Frontal cortex (tissue), 3 donors: ENCODE measurements at regions not wholly inside any gene's neighbourhood (a gene's known extent, or its start where the extent isn't known, plus 50 kb on each side); places are given as distances from the start of the nearest gene placed in this dataset.

Experiments
- DNase-seq, 2 donors: peaks; one replicate each; pipeline ENCODE4 v3.0.0; 2012; ENCODE audit warnings: low spot score in 2 of 2
- FAIRE-seq: peaks from 2 replicates; lab custom pipeline; 2012; peaks lifted over from hg19 to GRCh38; lab: Jason Lieb, UNC
- donor health status: control.
- donor health status: control.
- donor health status: control.

DNA sequence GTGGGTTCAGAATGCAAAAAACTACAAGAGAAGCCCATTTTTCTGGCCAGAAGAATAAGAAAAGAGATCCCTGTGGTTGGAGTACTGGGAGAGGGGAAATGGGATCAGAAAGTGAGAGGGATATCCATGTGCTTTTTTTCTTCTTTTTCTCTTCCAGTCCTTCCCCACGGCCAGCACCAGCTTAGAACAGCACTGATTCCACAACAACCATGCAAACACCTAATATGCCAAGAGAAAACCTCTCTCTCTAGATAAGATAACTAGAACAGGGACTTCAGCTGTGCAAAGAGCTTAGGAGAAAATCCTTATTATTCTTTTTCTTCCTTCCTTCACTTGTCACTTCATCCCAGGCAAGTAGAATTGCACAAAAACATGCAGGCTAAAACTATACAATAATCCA lies 83.5 kb downstream of the ELAPOR2 start:
- no peak for FAIRE-seq
- DNase-seq, result no peak

DNA sequence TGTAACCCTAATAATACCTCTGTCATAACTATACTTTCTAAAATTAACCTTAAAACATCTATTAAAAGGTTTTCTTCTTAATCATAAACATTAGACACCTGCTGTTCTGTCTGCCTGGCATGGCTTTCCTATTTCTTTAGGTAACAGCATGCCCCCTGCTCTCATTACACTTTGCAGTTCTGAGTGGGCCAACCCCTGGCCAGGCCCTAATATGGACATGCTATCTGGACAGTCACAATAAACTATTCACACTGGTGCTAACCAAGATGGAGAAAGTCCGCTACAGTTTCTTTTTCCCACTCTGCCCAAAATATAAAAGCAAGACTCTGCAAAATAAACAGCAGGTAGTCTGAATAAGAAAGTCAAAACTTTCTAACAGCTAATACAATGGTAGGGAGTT lies 84.0 kb downstream of the ELAPOR2 start:
- DNase-seq (no peak), FAIRE-seq (no peak)

DNA sequence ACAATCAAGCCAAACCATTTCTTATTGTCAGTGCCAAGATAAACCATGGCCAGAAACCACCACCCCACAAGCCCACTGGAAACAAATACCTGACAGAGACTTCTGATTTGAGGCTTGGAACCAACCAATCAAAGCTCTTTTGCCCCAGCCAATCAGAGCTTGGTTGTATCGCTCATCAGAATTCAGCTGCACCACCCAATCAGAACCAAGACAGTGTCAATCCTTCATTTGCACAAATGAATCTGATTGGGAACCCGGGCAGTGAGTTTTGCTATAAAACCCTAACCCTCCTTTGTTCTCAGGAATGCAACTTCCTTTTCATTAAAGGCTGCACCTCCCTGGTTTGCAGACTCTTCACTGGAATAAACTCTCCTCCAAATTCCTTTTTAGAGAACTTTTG lies 87.4 kb downstream of the ELAPOR2 start:
- DNase-seq, result no peak
- no peak for FAIRE-seq

DNA sequence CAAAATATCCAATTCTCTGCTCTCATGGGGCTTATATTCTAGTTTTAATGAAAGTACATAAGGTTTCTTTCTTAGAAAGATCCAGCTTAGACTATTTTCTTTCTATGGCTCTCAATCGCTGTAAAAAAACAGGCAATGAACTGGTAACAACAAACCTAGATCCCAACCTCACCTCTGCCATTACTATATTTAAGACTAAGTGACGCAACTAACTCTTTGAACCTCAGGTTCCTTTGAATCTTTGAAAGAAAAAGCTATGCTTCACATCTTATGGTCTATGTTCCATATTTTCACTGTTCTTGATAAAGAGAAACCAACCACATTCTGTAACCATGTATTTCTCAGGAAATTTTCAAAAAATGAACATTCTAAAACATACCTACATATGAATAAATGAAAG lies 88.5 kb downstream of the ELAPOR2 start:
- DNase-seq (no peak), FAIRE-seq (no peak)

DNA sequence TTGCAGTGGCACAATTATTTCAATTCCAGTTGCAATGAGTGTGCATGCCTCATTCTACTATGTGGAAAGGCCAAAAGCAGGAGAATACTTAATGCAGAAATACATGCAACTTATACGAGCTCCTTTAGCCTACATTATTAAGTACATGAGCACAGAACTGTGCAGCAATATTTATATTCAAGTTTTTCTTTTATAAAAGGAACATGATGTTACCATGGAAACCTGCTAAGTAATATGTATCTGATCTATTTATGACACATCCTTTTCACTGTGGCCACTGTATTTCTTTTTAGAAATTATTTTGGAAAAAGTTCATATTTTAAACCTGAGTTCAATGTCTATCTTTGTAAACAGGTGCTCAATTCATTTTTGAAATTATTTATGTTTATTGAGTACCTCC lies 88.9 kb downstream of the ELAPOR2 start:
- no peak for FAIRE-seq
- DNase-seq, result no peak

DNA sequence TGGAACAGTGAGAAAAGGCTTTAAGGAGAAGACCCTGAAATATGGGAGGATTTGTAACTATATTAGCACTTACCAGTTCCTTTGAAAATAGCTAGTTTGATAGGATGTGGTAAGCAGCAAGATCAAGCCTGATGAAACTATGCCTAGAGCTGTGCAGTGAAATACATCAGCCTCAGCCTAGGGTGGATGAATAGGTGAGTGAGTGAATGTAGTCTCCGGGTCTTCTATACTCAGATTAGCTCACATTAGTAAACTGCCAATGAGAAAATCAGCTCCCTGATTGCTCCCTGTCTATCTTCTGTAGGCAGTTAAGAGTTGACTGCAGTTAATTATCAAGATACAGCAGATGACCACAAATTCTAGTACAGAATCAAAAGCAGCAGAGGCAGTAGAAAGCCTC lies 89.6 kb downstream of the ELAPOR2 start:
- FAIRE-seq, result no peak
- DNase-seq, result no peak

DNA sequence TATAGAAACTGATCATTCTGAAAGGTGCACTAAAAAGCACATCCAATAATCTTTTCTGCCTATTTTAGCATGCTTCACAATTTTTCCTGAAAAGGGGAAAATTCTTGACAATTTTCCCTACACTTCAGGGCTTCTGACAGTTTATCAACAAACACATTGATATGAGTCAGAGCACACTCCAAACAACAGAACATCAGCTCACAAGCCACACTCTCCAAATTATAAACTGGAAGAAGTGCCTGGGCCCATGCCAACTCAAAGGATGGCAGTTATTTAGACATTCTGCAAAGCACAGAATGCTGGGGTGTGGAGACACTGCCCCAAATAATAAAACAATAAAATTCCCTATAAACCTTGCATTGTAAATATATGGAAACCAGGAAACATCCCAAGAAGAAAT lies 90.8 kb downstream of the ELAPOR2 start:
- DNase-seq (no peak), FAIRE-seq (no peak)

DNA sequence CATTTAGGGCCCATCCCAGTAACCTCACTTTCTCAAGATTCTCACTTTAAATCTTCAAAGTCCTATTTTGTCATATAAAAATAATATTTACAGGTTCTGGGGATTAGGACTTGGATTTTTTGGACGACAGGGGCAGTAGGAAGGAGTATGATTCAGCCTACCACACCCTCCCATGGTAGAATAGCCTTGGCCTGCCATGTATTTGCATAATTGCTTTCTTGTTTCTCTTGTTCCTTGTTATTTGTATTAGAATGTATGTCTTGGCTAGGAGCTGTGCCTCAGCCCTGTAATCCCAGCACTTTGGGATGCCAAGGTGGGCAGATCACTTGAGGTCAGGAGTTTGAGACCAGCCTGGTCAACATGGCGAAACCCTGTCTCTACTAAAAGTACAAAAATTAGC lies 92.5 kb downstream of the ELAPOR2 start:
- no peak for DNase-seq
- no peak for FAIRE-seq

DNA sequence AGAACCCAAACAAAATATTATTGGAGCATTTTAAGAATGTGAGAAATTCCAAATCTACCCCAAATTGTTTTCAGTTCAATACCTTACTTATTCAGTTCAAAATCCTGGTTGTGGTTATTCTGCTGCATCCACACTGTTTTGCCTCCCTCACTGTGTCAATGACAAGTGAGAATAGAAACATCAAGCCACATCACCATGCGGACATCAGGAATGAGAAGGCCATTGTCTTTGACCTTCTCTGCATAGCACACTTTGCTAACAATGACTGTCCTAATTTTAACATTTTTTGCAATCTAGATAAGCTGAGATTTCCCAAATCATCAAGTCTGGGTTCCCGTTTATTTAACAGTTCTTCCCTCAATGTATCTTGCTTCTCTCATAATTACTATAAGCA lies 93.7 kb downstream of the ELAPOR2 start:
- DNase-seq, result no peak
- no peak for FAIRE-seq

DNA sequence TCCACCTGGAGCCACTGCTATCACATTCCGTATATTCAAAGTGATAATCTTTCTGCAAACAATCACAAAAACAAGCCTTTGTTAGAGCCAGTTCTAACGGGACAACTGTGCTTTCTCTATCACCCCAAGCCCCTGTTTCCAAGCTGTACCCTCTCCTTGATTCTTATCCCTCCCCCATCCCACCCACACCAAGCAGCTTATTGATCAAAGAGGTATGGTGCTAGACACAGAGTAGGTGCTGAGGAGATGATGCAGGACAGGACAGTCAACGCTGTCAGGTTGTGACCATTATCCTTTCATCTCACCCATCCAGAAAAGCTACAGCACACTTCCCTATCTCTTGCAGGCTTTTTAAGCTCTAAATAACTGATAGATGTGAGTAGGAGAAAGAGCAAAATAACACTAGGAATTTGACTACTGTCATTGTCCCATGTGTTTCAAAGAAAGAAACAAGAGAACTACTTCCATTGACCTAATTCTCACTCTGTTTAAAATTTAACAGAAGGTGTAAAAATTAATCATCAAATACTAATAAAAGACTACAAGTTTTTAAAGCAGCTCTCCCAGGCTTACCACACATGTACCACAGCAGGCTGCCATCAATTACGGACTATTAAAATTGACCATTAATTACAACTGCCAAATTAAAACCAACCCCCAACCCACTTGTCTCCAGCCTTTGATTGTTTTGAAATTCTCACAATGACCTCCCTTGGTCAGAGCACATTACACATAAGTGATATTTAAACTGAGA lies 94.3 kb downstream of the ELAPOR2 start:
- DNase-seq, result no peak
- no peak for FAIRE-seq

DNA sequence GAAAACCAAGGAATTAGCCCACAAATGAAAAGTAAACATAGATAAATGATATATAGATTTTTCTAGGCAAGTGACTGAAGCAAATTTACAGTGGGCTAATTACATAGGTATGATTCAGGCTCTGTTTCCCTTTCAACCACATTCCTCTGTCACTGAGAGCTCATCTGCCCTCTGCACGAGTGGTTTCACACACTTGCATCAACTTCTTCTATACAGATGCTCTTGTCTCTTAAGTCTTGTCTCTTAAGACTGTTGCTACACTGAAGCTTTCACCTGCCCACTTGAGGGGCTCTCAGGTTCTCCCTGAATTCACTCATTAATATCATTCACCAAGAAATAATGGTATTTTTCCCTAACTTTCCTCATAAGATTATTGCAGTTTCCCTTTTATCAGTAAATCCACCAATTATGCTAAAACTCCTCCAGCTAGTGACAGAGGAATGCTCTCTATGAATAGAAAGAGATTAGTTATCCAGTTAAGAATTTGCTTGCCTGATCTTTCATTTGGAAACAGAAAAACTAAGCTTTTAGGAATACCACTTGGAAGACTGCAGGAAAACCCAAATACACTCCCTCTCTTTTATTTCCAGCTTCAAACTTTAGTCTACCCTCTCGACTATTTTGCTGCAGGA lies 95.7 kb downstream of the ELAPOR2 start:
- DNase-seq, result no peak
- no peak for FAIRE-seq

DNA sequence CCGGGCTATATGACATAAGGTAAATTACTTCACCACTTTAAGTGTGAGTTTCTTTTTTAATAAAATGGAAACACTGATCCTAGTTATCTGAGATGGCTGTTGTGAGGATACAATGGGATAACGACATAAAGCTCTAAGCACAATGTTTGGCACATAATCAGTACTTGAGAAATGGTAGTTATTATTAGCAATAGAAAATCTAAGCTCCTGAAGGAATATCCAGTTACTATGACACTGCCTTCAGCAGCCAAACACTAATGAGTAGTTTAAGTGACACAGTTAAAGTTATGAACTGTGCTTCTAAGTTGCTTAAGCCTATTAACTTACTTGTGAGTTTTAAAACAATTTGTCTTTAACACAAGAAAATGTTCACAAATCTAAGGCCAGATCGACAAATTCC lies 96.8 kb downstream of the ELAPOR2 start:
- FAIRE-seq (no peak), DNase-seq (no peak)

DNA sequence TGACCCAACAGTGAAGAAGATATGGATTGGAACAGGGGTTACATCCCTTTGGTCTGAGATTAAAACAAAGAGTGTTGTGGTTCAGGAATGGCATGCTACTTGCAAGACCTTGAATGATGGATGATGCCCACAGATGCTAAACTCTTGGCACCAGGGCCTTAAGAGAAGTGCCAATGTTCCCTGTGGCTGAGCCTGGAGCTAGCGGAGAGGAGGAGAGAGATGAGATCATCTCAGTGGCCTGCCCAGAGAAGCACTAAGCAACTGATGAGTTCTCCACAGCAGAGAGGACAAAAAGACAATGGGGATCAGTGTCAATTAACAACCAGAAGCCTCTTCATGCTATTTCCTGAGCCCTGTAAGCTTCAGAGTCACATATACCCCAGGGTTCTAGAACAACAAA lies 97.8 kb downstream of the ELAPOR2 start:
- DNase-seq (no peak), FAIRE-seq (no peak)

DNA sequence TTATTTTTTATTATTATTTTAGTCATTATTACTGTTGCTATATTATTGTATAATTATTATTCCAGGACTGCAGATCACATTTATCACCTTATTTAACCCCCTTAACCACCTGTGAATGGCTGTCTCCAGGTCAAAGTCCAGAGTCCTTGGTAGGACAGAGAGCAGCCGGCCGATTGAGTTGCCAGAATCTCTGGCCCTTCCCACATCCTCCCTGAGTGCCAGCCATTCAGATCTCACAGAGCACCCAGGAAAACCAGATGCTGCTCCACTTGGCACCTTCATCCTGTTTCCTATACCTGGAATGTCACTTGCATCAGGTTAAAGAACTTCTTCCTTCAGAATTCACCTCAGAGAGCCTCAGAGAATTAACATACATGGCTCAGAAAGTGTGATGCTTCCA lies 101.1 kb downstream of the ELAPOR2 start:
- DNase-seq, result no peak
- FAIRE-seq, result no peak

DNA sequence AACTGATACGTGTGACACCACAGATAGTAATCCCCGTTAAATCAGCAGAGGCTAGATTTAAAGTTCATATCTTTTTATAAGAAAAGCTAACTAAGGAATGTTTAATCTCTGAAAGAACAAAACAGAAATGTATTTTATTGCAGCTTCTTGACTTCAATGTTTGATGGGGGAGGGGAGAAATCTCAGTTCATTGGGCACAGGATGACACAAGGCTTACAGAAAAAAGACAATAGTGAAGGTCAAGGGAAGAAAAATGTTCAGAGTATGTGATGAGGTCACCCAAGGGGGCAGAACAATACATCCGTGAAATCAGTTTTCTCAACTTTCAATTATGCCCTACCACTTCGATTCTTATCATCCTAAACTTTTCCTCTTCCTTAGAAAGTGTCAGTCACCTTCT lies 102.9 kb downstream of the ELAPOR2 start:
- DNase-seq (no peak), FAIRE-seq (no peak)

DNA sequence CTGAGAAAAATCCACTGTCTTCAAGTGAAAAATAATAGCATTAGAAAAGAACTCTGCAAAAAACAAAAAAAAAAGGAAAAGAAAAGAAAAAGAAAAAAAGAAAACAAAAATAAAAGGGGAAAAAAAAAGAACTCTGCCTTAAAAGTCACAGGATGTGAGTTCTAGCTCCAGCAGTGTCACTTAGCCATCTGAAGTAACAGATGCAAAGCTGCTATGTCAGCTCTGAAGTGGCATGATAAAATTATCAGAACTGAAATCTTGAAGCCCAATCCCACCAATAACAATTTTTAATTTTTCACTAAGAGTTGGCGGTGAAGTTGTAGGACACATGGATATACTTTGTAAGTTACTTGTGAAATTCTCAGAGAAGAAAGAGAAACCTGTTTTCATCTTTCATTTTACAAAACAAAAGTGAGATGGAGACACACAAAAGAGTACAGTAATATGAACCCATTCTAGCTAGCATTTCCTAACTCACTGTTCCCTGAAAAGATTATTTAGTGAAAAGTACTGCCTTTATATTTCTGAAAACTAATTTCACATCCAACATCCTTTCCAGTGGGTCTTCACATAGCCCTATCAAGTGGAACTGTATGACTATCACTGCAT lies 103.5 kb downstream of the ELAPOR2 start:
- FAIRE-seq (no peak), DNase-seq (no peak)

DNA sequence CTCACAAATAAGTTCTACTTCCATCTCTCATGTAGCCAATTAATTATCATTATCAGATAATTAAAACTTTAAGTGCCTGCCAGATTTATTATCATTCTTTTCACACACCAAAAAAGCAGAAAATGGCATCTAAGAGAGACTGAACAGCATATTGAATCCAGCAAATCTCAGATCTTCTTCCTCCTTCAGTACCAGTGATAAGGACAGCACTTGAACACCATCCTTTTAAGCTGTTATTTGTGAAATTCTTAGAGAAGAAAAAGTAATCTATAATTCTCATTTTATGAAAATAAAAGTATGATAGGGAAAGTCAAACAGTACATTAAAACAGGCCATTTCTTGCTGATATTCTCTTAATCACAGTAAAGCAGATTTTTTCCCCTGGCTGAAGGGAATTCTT lies 104.5 kb downstream of the ELAPOR2 start:
- FAIRE-seq, result no peak

DNA sequence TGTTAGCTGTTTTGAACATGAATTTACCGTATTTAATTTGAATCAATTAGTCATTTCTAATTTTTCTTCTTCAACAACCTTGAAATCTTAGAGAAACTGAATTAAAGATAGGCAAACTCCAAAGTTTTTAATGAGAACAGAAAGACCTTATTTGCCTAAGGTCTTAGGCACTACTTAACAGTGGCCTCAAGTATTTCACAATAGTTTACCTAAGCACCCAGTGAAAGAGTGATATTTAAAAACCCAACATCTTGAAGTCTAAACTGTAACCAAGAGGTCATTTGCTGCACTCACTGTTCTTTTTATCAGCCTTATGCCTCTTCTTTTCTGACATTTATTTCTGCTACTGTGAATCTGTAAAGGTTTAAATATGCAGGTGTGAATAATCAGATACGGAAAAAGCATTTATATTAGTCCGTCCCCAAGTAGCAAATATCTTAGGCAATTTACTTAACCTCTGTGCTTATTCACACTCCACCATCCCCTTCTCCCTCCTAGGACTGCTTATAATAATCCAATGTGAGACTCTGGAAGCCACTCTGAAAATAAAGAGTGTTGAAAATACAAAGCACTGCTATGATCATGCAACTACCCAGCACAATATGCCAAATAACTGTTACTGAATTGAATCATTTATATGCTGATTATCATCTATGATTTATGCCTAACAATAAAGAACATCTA lies 105.7 kb downstream of the ELAPOR2 start:
- DNase-seq (no peak), FAIRE-seq (no peak)

More for the DNA sequence above, 104.5 kb downstream of the ELAPOR2 start:
- DNase-seq, result no peak

DNA sequence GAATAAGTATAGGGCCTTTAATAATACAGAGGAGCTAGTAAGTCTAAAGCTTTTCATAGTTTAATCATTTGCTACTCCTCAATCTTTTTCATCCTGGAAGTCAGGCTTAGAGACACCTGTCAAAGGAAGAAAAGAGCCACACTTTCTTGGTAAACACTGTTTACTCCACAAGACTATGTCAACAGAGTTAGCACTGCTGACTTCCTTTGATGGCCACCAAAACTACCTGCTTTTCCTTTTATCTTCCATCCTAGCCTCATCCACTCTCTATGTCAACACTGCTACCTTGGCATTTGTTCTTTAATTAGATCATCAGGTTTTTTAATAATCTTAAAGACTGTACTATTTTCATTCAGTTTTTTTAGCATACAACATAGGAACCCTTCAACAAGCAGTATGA lies 106.2 kb downstream of the ELAPOR2 start:
- DNase-seq (no peak), FAIRE-seq (no peak)

DNA sequence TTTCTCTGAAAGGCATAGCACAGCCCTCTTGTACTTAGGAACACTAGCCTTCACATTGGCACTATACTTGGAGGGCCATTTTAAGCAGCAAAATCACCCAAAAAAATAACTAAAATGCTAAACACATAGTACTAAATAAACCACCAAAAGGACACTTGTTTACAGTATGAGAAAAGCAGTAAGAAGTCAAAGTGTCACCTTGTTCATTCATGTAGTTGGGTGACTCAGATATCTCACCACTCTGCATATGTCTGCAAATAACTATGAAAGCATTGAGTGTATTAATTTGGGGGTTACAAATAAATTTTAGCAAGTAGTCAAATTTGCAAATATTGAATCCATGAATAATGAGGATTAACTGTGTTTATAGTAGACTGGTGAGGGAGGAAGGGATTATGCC lies 107.6 kb downstream of the ELAPOR2 start:
- FAIRE-seq (no peak), DNase-seq (no peak)

DNA sequence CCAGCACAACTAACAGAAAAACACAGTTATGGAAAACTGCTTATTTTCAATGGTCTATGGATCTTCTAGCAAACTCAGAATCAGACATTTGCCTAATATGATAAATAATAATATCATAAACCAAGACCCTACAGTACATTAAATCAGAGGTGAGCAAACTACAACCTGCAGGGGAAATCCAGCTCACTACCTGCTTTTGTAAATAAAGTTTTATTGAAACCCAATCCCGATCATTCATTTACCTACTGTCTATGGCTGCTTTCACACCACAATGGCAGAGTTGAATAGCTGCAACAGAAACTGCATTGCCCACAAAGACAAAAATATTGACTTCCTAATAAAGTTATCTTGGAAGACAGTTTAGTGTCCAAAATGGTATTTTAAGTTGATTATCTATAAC lies 108.5 kb downstream of the ELAPOR2 start:
- FAIRE-seq (no peak), DNase-seq (no peak)
